PC-9 (cell line): ENCODE measurements at regions not wholly inside any gene's neighbourhood (a gene's known extent, or its start where the extent isn't known, plus 50 kb on each side); places are given as distances from the start of the nearest gene placed in this dataset.
"Not testable (repeated sequence)": the region's sequence is repeated elsewhere in the genome, so short reads cannot be mapped to it uniquely, and the experiment has no call there.

Experiments
- CTCF ChIP-seq: fragments of 200-600 bp; sonication (generic); conservative IDR thresholded peaks from 2 replicates; pipeline ENCODE4 v1.6.1; 2017; ENCODE audit warnings: mixed run types, antibody characterized with exemption, mild to moderate bottlenecking, moderate library complexity
- EZH2 ChIP-seq: fragments of 200-600 bp; sonication (generic); IDR thresholded peaks from 2 replicates; pipeline ENCODE4 v1.8.0; 2017; ENCODE audit warnings: antibody characterized with exemption, low read depth

- not testable (repeated sequence) for TF ChIP-seq CTCF, EZH2
These were observed 991.6 kb upstream of the WWC1 start for GRCh38 chr5:167299861-167300260.
